ENCODE measurements at regions not wholly inside any gene's neighbourhood (a gene's known extent, or its start where the extent isn't known, plus 50 kb on each side); places are given as distances from the start of the nearest gene placed in this dataset.
"Not testable (repeated sequence)": the region's sequence is repeated elsewhere in the genome, so short reads cannot be mapped to it uniquely, and the experiment has no call there.

GRCh38 chr4:9604893-9605190 lies 160.6 kb downstream of the DEFB131A start:
- not testable (repeated sequence) for DNase-seq

- DNase-seq: no peak
Measured at GRCh38 chr4:9608300-9608699, 164.1 kb downstream of the DEFB131A start.

GRCh38 chr4:9610321-9610720 lies 166.1 kb downstream of the DEFB131A start:
- DNase-seq: not testable (repeated sequence)

GRCh38 chr4:9611101-9611500 lies 166.9 kb downstream of the DEFB131A start:
- DNase-seq: no peak

- DNase-seq: not testable (repeated sequence)
Measured at GRCh38 chr4:9636411-9636810, 145.0 kb upstream of the DRD5 start.

- DNase-seq: not testable (repeated sequence)
Measured at GRCh38 chr4:9659678-9660077, 121.8 kb upstream of the DRD5 start.

- DNase-seq: not testable (repeated sequence)
Measured at GRCh38 chr4:9660955-9661354, 120.5 kb upstream of the DRD5 start.

GRCh38 chr4:9670725-9671124 lies 110.7 kb upstream of the DRD5 start:
- DNase-seq: not testable (repeated sequence)

- DNase-seq: not testable (repeated sequence)
Measured at GRCh38 chr4:9677357-9677756, 104.1 kb upstream of the DRD5 start.

GRCh38 chr4:9679704-9680478 lies 101.5 kb upstream of the DRD5 start:
- no peak for DNase-seq

- not testable (repeated sequence) for DNase-seq
Measured at GRCh38 chr4:9683174-9683573, 98.3 kb upstream of the DRD5 start.

- not testable (repeated sequence) for DNase-seq
Measured at GRCh38 chr4:9685016-9685415, 96.4 kb upstream of the DRD5 start.

GRCh38 chr4:9685692-9686091 lies 95.7 kb upstream of the DRD5 start:
- DNase-seq: no peak

- DNase-seq: not testable (repeated sequence)
Measured at GRCh38 chr4:9690636-9691237, 90.7 kb upstream of the DRD5 start.

- DNase-seq: peak; percentile 26
Measured at GRCh38 chr4:9691238-9692065, 90.0 kb upstream of the DRD5 start.

- DNase-seq: not testable (repeated sequence)
Measured at GRCh38 chr4:9692791-9693491, 88.5 kb upstream of the DRD5 start.

- DNase-seq: not testable (repeated sequence)
Measured at GRCh38 chr4:9694403-9694802, 87.0 kb upstream of the DRD5 start.

GRCh38 chr4:9695994-9696393 lies 85.4 kb upstream of the DRD5 start:
- DNase-seq: not testable (repeated sequence)

GRCh38 chr4:9696561-9696960 lies 84.9 kb upstream of the DRD5 start:
- not testable (repeated sequence) for DNase-seq

- DNase-seq: not testable (repeated sequence)
Measured at GRCh38 chr4:9702019-9702418, 79.4 kb upstream of the DRD5 start.

GRCh38 chr4:9702696-9703095 lies 78.7 kb upstream of the DRD5 start:
- DNase-seq: not testable (repeated sequence)

GRCh38 chr4:9703391-9703790 lies 78.0 kb upstream of the DRD5 start:
- DNase-seq: peak; percentile 3

- DNase-seq: not testable (repeated sequence)
Measured at GRCh38 chr4:9704126-9704525, 77.3 kb upstream of the DRD5 start.

Measured in NCI-H1417 treated with DMSO at 0.1 percent for 48 hours (cell line).